ENCODE measurements at regions not wholly inside any gene's neighbourhood (a gene's known extent, or its start where the extent isn't known, plus 50 kb on each side); places are given as distances from the start of the nearest gene placed in this dataset.

- TF ChIP-seq YY1 (IDR thresholded peaks at IDR 0.05; ENCODE audit: insufficient read depth, insufficient read length) (no peak), ZNF274 (IDR thresholded peaks at IDR 0.05; ENCODE audit: low read depth, low read length) (no peak)
Observed at GRCh38 chr13:47499358-47500150, 501.5 kb downstream of the SUCLA2 start.
